Stimulated activated CD8-positive, alpha-beta memory T cell treated with anti-CD3 and anti-CD28 coated beads, Interleukin-4, amount 100 ng/mL, for 24 hours (primary cell): ENCODE measurements at regions not wholly inside any gene's neighbourhood (a gene's known extent, or its start where the extent isn't known, plus 50 kb on each side); places are given as distances from the start of the nearest gene placed in this dataset.
"Not testable (repeated sequence)": the region's sequence is repeated elsewhere in the genome, so short reads cannot be mapped to it uniquely, and the experiment has no call there.

Experiments
- DNase-seq: peaks from one replicate; pipeline ENCODE4 v3.0.0-alpha.2; 2020; ENCODE audit warnings: low read depth

- DNase-seq = no peak
These were observed 745.2 kb downstream of the PCDH17 start for GRCh38 chr13:58376775-58377174.

GRCh38 chr13:58379221-58379620 is 747.7 kb downstream of the PCDH17 start:
- no peak for DNase-seq

GRCh38 chr13:58385336-58385735 is 753.8 kb downstream of the PCDH17 start:
- DNase-seq = not testable (repeated sequence)

- DNase-seq = no peak
These were observed 766.2 kb downstream of the PCDH17 start for GRCh38 chr13:58397596-58398387.

GRCh38 chr13:58399263-58399662 is 767.7 kb downstream of the PCDH17 start:
- DNase-seq = no peak

GRCh38 chr13:58406545-58406944 is 775.0 kb downstream of the PCDH17 start:
- no peak for DNase-seq

GRCh38 chr13:58429917-58430316 is 798.4 kb downstream of the PCDH17 start:
- DNase-seq = no peak

GRCh38 chr13:58434943-58435342 is 803.4 kb downstream of the PCDH17 start:
- DNase-seq = no peak

GRCh38 chr13:58437427-58437826 is 805.9 kb downstream of the PCDH17 start:
- DNase-seq = no peak

- no peak for DNase-seq
These were observed 815.4 kb downstream of the PCDH17 start for GRCh38 chr13:58446979-58447378.

GRCh38 chr13:58452123-58452623 is 820.6 kb downstream of the PCDH17 start:
- no peak for DNase-seq

- DNase-seq = no peak
These were observed 823.5 kb downstream of the PCDH17 start for GRCh38 chr13:58455094-58455493.

- no peak for DNase-seq
These were observed 829.7 kb downstream of the PCDH17 start for GRCh38 chr13:58461217-58461616.

- DNase-seq = no peak
These were observed 832.3 kb downstream of the PCDH17 start for GRCh38 chr13:58463841-58464240.

GRCh38 chr13:58467176-58467575 is 835.6 kb downstream of the PCDH17 start:
- no peak for DNase-seq

- no peak for DNase-seq
These were observed 840.9 kb downstream of the PCDH17 start for GRCh38 chr13:58472483-58472882.

- no peak for DNase-seq
These were observed 843.0 kb downstream of the PCDH17 start for GRCh38 chr13:58474581-58474980.

GRCh38 chr13:58476206-58476918 is 844.8 kb downstream of the PCDH17 start:
- DNase-seq = no peak

GRCh38 chr13:58478858-58479257 is 847.3 kb downstream of the PCDH17 start:
- no peak for DNase-seq

GRCh38 chr13:58480061-58480460 is 848.5 kb downstream of the PCDH17 start:
- no peak for DNase-seq

- DNase-seq = no peak
These were observed 856.7 kb downstream of the PCDH17 start for GRCh38 chr13:58488251-58488650.

GRCh38 chr13:58495668-58496067 is 864.1 kb downstream of the PCDH17 start:
- no peak for DNase-seq

- DNase-seq = no peak
These were observed 869.4 kb downstream of the PCDH17 start for GRCh38 chr13:58500938-58501337.
